D721Med (cell line): ENCODE measurements at regions not wholly inside any gene's neighbourhood (a gene's known extent, or its start where the extent isn't known, plus 50 kb on each side); places are given as distances from the start of the nearest gene placed in this dataset.

Experiments used
- DNase-seq: peaks from one replicate; pipeline ENCODE4 v3.0.0; 2011; ENCODE audit warnings: low spot score; ENCODE audit not compliant: insufficient read length
- FAIRE-seq: peaks from 2 replicates; lab custom pipeline; 2011; peaks lifted over from hg19 to GRCh38; lab: Jason Lieb, UNC
- CTCF ChIP-seq: IDR thresholded peaks from 2 replicates; pipeline ENCODE4 v1.5.1; 2012; ENCODE audit warnings: mild to moderate bottlenecking, control low read depth; ENCODE audit not compliant: insufficient read depth; ENCODE audit errors: missing control alignments

GRCh38 chr9:85200726-85201404 lies 531.3 kb downstream of the NTRK2 start:
- DNase-seq = no peak
- no peak for TF ChIP-seq CTCF
- FAIRE-seq = no peak

GRCh38 chr9:85199866-85200495 lies 530.5 kb downstream of the NTRK2 start:
- DNase-seq = no peak
- TF ChIP-seq CTCF = no peak
- no peak for FAIRE-seq

DNA sequence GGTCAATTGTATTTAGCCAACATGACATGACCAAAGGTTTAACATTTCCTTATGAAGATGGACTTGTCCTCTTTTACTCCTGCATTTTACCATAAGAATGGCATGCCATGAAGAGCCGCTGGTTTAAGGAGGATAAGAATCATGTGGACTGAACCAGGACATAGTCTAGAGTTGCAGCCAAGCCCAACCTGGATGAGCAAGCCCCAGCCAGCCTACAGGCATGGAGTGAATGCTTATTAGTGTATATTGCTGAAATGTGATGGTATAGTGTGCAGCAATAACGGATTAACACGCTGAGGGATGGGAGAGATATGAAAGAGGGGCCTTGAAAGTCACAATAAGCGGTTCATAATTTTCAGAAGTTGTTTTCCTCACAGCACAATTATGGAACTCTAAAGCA lies 523.2 kb downstream of the NTRK2 start:
- DNase-seq (no peak), FAIRE-seq (no peak)
- no peak for TF ChIP-seq CTCF

- DNase-seq = no peak
- FAIRE-seq = no peak
- no peak for TF ChIP-seq CTCF
Observed at GRCh38 chr9:85186218-85186585, 516.7 kb downstream of the NTRK2 start.

GRCh38 chr9:85185486-85186217 lies 516.1 kb downstream of the NTRK2 start:
- FAIRE-seq = no peak
- DNase-seq = no peak
- no peak for TF ChIP-seq CTCF

- no peak for TF ChIP-seq CTCF
Observed at GRCh38 chr9:85182383-85182782, 512.9 kb downstream of the NTRK2 start.

More at GRCh38 chr9:85182383-85182782, 512.9 kb downstream of the NTRK2 start:
- DNase-seq = no peak
- FAIRE-seq = no peak
